M059J (cell line): ENCODE measurements at regions not wholly inside any gene's neighbourhood (a gene's known extent, or its start where the extent isn't known, plus 50 kb on each side); places are given as distances from the start of the nearest gene placed in this dataset.
"Not testable (repeated sequence)": the region's sequence is repeated elsewhere in the genome, so short reads cannot be mapped to it uniquely, and the experiment has no call there.

ENCODE experiments used
- DNase-seq: peaks from one replicate; pipeline ENCODE4 v3.0.0-alpha.2; 2012; ENCODE audit warnings: low read depth

GRCh38 chr4:64727391-64727790 is 318.1 kb upstream of the TECRL start:
- not testable (repeated sequence) for DNase-seq

- DNase-seq = no peak
Observed at GRCh38 chr4:64724689-64725088, 315.4 kb upstream of the TECRL start.

GRCh38 chr4:64721106-64721505 is 311.9 kb upstream of the TECRL start:
- no peak for DNase-seq

DNA sequence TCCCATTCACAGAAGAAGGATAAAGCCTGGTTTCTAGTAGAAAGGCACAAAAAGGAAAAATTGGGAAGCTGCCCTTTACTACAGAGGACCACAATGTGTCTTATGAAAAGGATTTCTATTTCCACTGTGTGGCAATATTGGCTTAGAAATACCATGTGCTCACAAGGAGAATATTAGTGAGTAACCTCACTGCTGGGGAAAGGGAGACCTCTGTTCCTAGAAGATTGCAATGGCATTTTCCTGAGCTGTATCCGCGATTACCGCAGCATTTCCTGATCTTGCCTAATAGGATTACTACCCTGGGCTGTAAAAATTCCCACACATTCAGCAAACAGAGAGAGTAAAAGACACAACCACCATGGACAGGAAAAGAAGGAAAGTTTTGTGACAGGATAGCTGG is 308.8 kb upstream of the TECRL start:
- peak; percentile 84 for DNase-seq

DNA sequence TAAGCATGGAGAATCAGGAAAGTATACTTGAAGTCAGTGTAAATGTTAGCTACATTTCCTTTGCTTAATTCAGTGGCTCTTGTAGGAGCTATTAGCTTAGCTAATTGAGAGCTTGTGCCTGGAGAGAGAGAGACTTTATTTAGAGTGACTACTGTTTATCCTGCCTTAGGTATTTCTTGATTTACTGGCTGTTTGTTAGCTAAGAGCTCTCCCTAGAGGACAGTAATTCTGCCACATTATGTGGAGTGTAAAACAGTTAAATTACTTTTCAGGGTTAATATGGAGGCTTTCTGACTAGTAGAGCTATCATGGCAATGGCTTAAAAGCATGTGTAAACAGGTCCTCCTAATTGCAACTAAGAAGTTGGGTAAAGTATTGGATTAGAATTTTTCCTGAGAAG is 306.5 kb upstream of the TECRL start:
- peak; percentile 26 for DNase-seq

GRCh38 chr4:64713256-64713840 is 304.1 kb upstream of the TECRL start:
- peak; percentile 36 for DNase-seq

DNA sequence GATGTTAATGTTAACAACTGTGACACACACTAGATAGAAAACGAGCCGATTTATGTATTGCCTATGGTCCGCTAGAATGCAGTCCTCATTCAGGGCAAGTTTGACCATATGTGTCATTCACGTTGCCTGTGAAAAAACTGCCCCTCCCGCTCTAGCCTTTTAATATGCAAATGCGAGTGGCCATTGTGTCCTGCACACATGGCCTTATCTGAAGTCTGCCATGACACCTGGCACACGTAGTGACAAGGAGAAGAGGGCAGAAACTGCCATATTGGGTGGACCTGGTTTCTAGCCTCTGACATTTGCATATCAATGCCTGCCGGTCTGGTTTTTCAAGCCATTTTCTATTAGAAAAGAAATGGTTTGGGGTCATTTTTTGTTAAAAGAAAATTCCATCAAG is 303.3 kb upstream of the TECRL start:
- no peak for DNase-seq

GRCh38 chr4:64705989-64706388 is 296.7 kb upstream of the TECRL start:
- DNase-seq = no peak

DNA sequence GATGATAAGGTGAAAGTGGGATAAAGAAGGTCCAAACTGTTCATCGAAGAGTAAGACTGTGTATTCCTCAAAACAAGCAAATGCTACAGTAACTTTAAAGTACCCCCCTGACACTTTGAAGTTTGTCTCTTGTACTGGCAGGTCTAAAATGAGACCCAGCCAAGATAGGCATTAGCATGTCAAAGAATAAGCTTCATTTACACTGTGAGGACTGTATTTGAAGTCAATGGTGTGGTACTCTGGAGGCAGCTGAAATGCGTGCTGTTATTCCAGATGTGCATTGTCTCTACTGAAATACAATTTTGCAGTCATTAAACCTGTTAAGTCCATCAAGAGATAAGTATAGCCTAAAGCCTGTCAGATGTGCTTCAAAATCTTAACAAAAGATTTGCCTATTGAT is 288.9 kb upstream of the TECRL start:
- DNase-seq = no peak

- DNase-seq = peak; percentile 76
Observed at GRCh38 chr4:64682946-64683345, 273.7 kb upstream of the TECRL start.

GRCh38 chr4:64682481-64682880 is 273.2 kb upstream of the TECRL start:
- peak; percentile 62 for DNase-seq

GRCh38 chr4:64673121-64673520 is 263.9 kb upstream of the TECRL start:
- peak; percentile 9 for DNase-seq

DNA sequence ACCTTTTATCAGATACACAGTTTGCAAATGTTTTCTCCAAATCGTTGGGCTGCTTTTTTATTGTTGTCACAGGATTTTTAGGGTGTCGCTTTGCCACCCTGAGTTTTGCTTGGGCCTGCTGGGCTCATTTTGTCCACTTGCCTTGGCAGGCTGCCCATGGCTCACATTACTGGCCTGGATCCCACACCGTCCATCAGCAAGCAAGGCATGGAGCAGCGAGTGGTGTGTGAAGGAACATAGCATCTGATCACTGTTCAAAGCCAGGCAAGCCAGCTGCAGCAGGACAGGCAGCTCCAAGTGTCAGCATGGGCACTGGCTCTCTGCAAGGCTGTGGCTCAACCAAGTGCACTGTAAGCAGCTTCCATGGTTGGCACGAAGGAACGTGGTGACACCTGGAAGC is 261.4 kb upstream of the TECRL start:
- DNase-seq = peak; percentile 3

GRCh38 chr4:64643841-64644240 is 234.6 kb upstream of the TECRL start:
- no peak for DNase-seq

- DNase-seq = no peak
Observed at GRCh38 chr4:64642936-64643335, 233.7 kb upstream of the TECRL start.

DNA sequence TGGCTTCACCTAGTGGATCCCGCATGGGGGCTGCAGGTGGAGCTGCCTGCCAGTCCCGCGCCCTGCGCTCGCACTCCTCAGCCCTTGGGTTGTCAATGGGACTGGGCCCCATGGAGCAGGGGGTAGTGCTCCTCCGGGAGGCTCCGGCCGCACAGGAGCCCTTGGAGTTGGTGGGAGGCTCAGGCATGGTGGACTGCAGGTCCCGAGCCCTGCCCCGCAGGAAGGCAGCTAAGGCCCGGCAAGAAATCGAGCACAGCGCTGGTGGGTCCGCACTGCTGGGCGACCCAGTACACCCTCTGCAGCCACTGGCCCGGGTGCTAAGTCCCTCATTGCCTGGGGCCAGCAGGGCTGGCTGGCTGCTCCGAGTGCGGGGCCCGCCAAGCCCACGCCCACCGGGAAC is 231.2 kb upstream of the TECRL start:
- not testable (repeated sequence) for DNase-seq

GRCh38 chr4:64625438-64625837 is 216.2 kb upstream of the TECRL start:
- DNase-seq = peak; percentile 2

DNA sequence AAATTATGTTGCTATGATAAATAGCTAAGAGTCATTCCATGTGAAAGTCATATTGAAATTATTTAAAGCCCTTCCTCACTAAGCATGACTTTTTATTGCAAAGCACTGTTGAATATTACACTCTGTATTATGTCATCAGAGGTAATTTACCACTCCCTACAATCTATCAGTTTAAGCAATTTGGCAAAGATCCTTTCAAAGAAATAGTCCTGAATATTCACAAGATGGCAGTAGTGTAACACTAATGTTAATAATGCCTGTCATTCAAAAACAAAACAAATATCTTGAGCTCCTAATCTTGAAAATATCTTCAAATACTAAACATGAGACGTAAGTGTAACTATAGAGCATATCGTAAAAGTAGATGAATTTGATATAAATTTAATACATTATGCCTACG is 208.6 kb upstream of the TECRL start:
- DNase-seq = peak; percentile 37

DNA sequence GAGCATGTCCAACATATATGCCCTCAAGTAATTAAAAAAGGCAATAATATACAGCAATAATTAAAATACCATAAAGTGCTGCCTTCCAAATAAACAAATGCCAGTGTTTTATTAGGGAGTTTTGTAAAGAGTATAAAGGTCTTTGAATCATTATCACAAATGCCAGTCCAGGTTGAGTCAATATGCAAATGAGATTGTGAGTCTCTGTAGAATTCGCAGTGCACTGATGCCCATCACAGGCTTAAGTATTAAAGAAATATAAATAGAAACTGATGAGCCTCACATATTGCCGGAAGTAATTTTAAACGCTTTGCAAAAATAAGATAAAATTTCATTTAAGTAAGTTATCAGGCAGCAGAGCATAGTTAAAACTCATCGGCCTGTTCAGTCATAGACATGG is 205.0 kb upstream of the TECRL start:
- DNase-seq = peak; percentile 9

GRCh38 chr4:64613046-64613445 is 203.8 kb upstream of the TECRL start:
- DNase-seq = no peak

DNA sequence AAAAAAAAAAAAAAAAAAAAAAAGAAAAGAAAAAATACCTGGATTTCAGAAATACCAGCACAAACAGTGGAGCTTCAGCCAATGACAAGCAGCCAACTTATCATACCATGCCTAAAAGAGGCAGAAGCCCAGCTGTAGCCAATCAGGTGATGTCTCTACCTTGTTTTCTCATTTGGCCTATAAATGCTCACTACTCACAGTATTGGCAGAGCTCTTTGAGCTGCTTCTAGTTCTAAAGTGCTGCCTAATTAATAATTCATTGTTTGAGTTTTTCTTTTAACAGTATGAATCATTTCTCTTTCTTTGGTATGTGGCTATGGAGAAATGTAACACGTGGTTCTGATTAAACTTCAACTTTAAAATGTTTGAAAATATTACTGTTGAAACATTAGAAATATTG is 188.8 kb upstream of the TECRL start:
- DNase-seq = no peak

GRCh38 chr4:64594723-64595122 is 185.5 kb upstream of the TECRL start:
- DNase-seq = no peak

- no peak for DNase-seq
Observed at GRCh38 chr4:64588507-64588906, 179.3 kb upstream of the TECRL start.

GRCh38 chr4:64584981-64585557 is 175.8 kb upstream of the TECRL start:
- DNase-seq = peak; percentile 36
